ENCODE measurements at regions not wholly inside any gene's neighbourhood (a gene's known extent, or its start where the extent isn't known, plus 50 kb on each side); places are given as distances from the start of the nearest gene placed in this dataset.

GRCh38 chr5:168186289-168187074, 105.0 kb upstream of the WWC1 start:
- DNase-seq (ENCODE audit: low read depth), result no peak
- H3K4me3 ChIP-seq (ENCODE audit: low read length), result no peak overlapping the region
- TF ChIP-seq, protein P1, sequence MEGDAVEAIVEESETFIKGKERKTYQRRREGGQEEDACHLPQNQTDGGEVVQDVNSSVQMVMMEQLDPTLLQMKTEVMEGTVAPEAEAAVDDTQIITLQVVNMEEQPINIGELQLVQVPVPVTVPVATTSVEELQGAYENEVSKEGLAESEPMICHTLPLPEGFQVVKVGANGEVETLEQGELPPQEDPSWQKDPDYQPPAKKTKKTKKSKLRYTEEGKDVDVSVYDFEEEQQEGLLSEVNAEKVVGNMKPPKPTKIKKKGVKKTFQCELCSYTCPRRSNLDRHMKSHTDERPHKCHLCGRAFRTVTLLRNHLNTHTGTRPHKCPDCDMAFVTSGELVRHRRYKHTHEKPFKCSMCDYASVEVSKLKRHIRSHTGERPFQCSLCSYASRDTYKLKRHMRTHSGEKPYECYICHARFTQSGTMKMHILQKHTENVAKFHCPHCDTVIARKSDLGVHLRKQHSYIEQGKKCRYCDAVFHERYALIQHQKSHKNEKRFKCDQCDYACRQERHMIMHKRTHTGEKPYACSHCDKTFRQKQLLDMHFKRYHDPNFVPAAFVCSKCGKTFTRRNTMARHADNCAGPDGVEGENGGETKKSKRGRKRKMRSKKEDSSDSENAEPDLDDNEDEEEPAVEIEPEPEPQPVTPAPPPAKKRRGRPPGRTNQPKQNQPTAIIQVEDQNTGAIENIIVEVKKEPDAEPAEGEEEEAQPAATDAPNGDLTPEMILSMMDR (IDR thresholded peaks at IDR 0.05; ENCODE audit: insufficient read depth, low read depth, low read length, missing control alignments), result no peak

GRCh38 chr5:168187614-168188013, 103.8 kb upstream of the WWC1 start:
- no peak overlapping the region for H3K4me3 ChIP-seq (ENCODE audit: low read length)
- DNase-seq (ENCODE audit: low read depth), result no peak
- TF ChIP-seq, protein P1 (IDR thresholded peaks at IDR 0.05; ENCODE audit: insufficient read depth, low read depth, low read length, missing control alignments), result no peak

DNA sequence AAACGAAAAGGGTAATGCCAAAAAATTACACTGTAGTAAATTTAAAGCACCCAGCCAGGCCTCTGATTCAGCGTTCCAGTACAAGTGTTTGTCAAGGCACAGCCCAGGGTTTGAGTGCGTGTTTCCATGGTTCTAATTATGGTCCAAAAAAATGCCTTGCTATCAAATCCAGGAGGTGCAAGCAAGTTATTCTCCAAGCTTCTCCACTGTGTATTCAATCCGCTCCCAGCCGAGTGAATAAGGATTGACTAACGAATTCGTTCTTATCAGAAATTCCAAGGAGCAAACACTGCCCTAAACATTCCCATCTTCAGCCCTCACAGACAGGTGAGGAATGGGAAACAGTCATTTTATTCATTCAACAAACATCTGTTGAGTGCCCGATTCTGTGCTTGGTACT, 103.3 kb upstream of the WWC1 start:
- TF ChIP-seq, protein P1 (IDR thresholded peaks at IDR 0.05; ENCODE audit: insufficient read depth, low read depth, low read length, missing control alignments), result no peak
- no peak for DNase-seq (ENCODE audit: low read depth)
- H3K4me3 ChIP-seq (ENCODE audit: low read length), result no peak overlapping the region

DNA sequence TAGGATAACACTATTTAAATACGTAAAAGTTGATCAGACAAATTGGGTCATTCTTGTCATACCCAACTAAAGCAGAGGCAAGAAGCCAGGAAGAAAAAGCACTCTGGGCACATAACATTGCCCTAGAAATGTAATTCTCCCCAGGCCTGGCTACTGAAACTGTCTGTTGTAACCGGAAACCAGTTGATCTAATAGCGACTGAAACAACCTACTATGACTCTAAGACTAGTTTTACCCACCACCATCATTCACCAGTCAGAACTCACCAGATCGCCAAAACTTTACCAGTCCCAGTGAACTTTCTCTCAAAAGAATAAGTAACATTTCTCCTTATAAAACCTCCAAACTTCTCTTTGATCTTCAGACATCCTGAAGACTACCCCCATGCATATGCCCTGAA, 99.3 kb upstream of the WWC1 start:
- no peak for DNase-seq (ENCODE audit: low read depth)
- TF ChIP-seq, protein P1 (IDR thresholded peaks at IDR 0.05; ENCODE audit: insufficient read depth, low read depth, low read length, missing control alignments), result no peak
- no peak overlapping the region for H3K4me3 ChIP-seq (ENCODE audit: low read length)

DNA sequence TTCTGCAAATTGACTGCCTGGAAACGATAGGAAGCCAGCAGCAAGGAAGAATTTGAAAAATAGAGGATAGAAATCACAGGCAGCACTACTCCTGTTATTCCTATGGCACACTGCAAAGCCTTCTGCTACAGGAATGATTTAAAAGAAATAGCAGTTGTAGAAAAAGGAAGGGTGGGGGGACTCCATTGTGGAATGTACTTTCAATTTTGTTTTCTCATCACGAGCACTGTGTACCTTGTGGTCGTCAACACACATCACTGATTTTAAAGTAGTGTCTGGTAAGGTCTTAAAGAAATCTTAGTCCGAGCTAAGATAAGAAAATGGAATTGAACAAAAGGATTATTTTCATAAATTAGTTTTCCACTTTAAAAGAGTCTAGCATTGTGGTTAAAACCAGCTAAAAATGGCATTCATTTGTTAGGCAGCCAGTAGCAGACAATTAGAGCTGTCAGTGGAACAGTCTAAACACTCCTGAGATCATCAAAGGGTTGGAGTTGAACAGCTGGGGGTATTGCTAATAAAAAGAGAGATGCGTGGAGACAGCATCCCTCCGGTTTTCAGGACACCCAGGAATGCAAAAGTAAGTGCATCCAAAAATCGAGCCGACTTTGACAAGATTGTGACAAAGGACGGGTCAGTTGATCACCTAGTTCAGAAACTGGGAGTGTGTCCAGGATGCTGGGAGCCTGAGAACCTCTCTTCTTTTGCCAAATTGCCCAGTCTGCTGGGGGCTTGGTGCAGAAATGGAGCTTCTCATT, 97.8 kb upstream of the WWC1 start:
- TF ChIP-seq, protein P1 (IDR thresholded peaks at IDR 0.05; ENCODE audit: insufficient read depth, low read depth, low read length, missing control alignments), result no peak
- H3K4me3 ChIP-seq (ENCODE audit: low read length), result no peak overlapping the region
- no peak for DNase-seq (ENCODE audit: low read depth)

GRCh38 chr5:168195110-168195509, 96.3 kb upstream of the WWC1 start:
- no peak for DNase-seq (ENCODE audit: low read depth)
- TF ChIP-seq, protein P1 (IDR thresholded peaks at IDR 0.05; ENCODE audit: insufficient read depth, low read depth, low read length, missing control alignments), result no peak
- no peak overlapping the region for H3K4me3 ChIP-seq (ENCODE audit: low read length)
